Endothelial cell of umbilical vein (primary cell): ENCODE measurements at regions not wholly inside any gene's neighbourhood (a gene's known extent, or its start where the extent isn't known, plus 50 kb on each side); places are given as distances from the start of the nearest gene placed in this dataset.

Source experiments
- BruUV-seq: library from RNA; stranded (reverse); fragments of 400-500 nt; replicated peaks from 2 replicates; lab custom pipeline; 2021; lab: Mats Ljungman, UMichigan
- CTCF ChIA-PET: fragments of 300-600, 350-600 bp; sonication (Branson Sonifier 250); formaldehyde crosslinking; loops from one replicate; lab custom pipeline; 2021; ENCODE audit warnings: antibody characterized with exemption, inconsistent platforms; lab: Charles Lee
- POLR2A ChIA-PET: fragments of 300-600, 350-600 bp; sonication (Branson Sonifier 250); formaldehyde crosslinking; loops from one replicate; lab custom pipeline; 2021; ENCODE audit warnings: antibody characterized with exemption, inconsistent platforms; lab: Charles Lee
- DNase-seq: peaks from one replicate; pipeline ENCODE4 v3.0.0-alpha.2; 2011; ENCODE audit warnings: low read depth, low spot score
- FAIRE-seq: peaks from 2 replicates; lab custom pipeline; 2011; peaks lifted over from hg19 to GRCh38; lab: Jason Lieb, UNC
- H2AFZ ChIP-seq: 2 replicates; pipeline ENCODE4 v1.6.0; 2012; ENCODE audit warnings: low read depth, low read length, control low read depth, inconsistent platforms
- H3K27ac ChIP-seq: 2 replicates; pipeline ENCODE4 v1.5.1; 2011; ENCODE audit warnings: low read depth, mild to moderate bottlenecking, control low read depth, low read length, moderate library complexity; ENCODE audit not compliant: insufficient read depth
- H3K27me3 ChIP-seq, 2 experiments: 2 replicates each; pipeline versions ENCODE4 v1.6.0 to v1.6.1; 2011; ENCODE audit warnings: low read length in 2 of 2, mixed read lengths in 1 of 2; ENCODE audit not compliant: control insufficient read depth in 2 of 2, insufficient read depth in 2 of 2
- H3K36me3 ChIP-seq, 2 experiments: 2 replicates in 1 of 2; 3 replicates in 1 of 2; pipeline ENCODE4 v1.5.1; 2011; ENCODE audit warnings: low read length in 2 of 2, mild to moderate bottlenecking in 1 of 2, moderate library complexity in 1 of 2; ENCODE audit not compliant: control insufficient read depth in 2 of 2, insufficient read depth in 2 of 2; ENCODE audit errors: extremely low read depth in 1 of 2
- H3K4me1 ChIP-seq: 3 replicates; pipeline ENCODE4 v1.5.1; 2011; ENCODE audit warnings: mild to moderate bottlenecking, low read length; ENCODE audit not compliant: control insufficient read depth, insufficient read depth; ENCODE audit errors: extremely low read depth
- H3K4me2 ChIP-seq: 2 replicates; pipeline ENCODE4 v1.6.1; 2011; ENCODE audit warnings: low read length, control low read depth, mixed read lengths; ENCODE audit not compliant: insufficient read depth
- H3K4me3 ChIP-seq, 3 experiments: fragments of 200-600 bp in 1 of 3; sonication (generic), shearing (Covaris generic) in 1 of 3; replicated peaks in 1 of 3; 2 replicates each; pipeline ENCODE4 v1.5.1; 2011 to 2016; ENCODE audit warnings: control low read depth in 3 of 3, low read length in 3 of 3, mild to moderate bottlenecking in 2 of 3, inconsistent platforms in 1 of 3, low read depth in 1 of 3, moderate library complexity in 1 of 3; ENCODE audit not compliant: insufficient read depth in 1 of 3
- H3K79me2 ChIP-seq: 2 replicates; pipeline ENCODE4 v1.6.0; 2012; ENCODE audit warnings: low read length, inconsistent platforms; ENCODE audit not compliant: control insufficient read depth, insufficient read depth
- H3K9ac ChIP-seq: replicated peaks from 2 replicates; pipeline ENCODE3; 2011; ENCODE audit warnings: low read length, control low read depth; ENCODE audit not compliant: insufficient read depth; ENCODE audit errors: extremely low read depth
- H3K9me1 ChIP-seq: replicated peaks from 3 replicates; pipeline ENCODE4 v1.6.0; 2011; ENCODE audit warnings: mild to moderate bottlenecking, low read length; ENCODE audit not compliant: control insufficient read depth, insufficient read depth; ENCODE audit errors: extremely low read depth
- H3K9me3 ChIP-seq: replicated peaks from 2 replicates; pipeline ENCODE4 v1.5.1; 2012; ENCODE audit warnings: low read length, inconsistent platforms; ENCODE audit not compliant: control insufficient read depth, insufficient read depth
- H4K20me1 ChIP-seq: replicated peaks from 2 replicates; pipeline ENCODE3; 2011; ENCODE audit warnings: mild to moderate bottlenecking, low read length; ENCODE audit not compliant: control insufficient read depth, insufficient read depth; ENCODE audit errors: extremely low read depth
- CTCF ChIP-seq, 2 donors: IDR thresholded peaks; 1 replicate in 1 of 2; 2 replicates in 1 of 2; pipeline ENCODE4 v1.5.1; 2011; ENCODE audit warnings: low read length in 2 of 2, mild to moderate bottlenecking in 2 of 2, moderate library complexity in 2 of 2, control low read depth in 1 of 2, inconsistent platforms in 1 of 2, low read depth in 1 of 2; ENCODE audit not compliant: insufficient read depth in 1 of 2; ENCODE audit errors: extremely low read depth in 1 of 2
- EZH2 ChIP-seq: IDR thresholded peaks from 2 replicates; pipeline ENCODE4 v1.6.1; 2012; ENCODE audit warnings: borderline replicate concordance, low read depth, mild to moderate bottlenecking, moderate library complexity, low read length, inconsistent platforms; ENCODE audit not compliant: severe bottlenecking
- FOS ChIP-seq: IDR thresholded peaks from 2 replicates; pipeline ENCODE4 v1.6.1; 2011; ENCODE audit warnings: mild to moderate bottlenecking, low read length, moderate library complexity, borderline replicate concordance; ENCODE audit not compliant: insufficient read depth
- GATA2 ChIP-seq: IDR thresholded peaks from 2 replicates; pipeline ENCODE4 v1.7.0; 2011; ENCODE audit warnings: low read depth, mild to moderate bottlenecking, moderate library complexity, mixed read lengths, low read length; ENCODE audit not compliant: insufficient read length, insufficient read depth
- JUN ChIP-seq: IDR thresholded peaks from 2 replicates; pipeline ENCODE4 v1.6.1; 2011; ENCODE audit warnings: borderline replicate concordance, low read depth; ENCODE audit not compliant: insufficient read length, insufficient read depth
- MYC ChIP-seq: IDR thresholded peaks from one replicate; pipeline ENCODE4 v1.6.1; 2011; ENCODE audit warnings: mild to moderate bottlenecking, low read depth, low read length
- POLR2A ChIP-seq: IDR thresholded peaks from 2 replicates; pipeline ENCODE4 v1.6.1; 2012; ENCODE audit warnings: low read depth, mild to moderate bottlenecking, control low read depth, low read length
- POLR2AphosphoS5 ChIP-seq: IDR thresholded peaks from 2 replicates; pipeline ENCODE4 v1.6.1; 2012; ENCODE audit warnings: low read depth, mild to moderate bottlenecking, control low read depth, low read length, moderate library complexity; ENCODE audit not compliant: insufficient read depth
- dilution Hi-C: fragments of 300-500 bp; cut with MboI; formaldehyde crosslinking; loops from one replicate; pipeline ENCODE4 v1.15.0; 2019; ENCODE audit warnings: low sequenced_read_pairs; ENCODE audit not compliant: extremely low pct_ligation_motif_present
- intact Hi-C: fragments of 100-400 bp; cut with micrococcal nuclease; formaldehyde crosslinking; loops from one replicate; pipeline ENCODE4 v1.10.0; 2022

GRCh38 chr10:31656851-31657433 is 271.7 kb downstream of the ARHGAP12 start:
- intact Hi-C loops: no loop called here
- H3K4me1 ChIP-seq: no peaks in the 10 kb centered on the region
- no peak overlapping the region for H3K4me2 ChIP-seq
- no peaks in the 10 kb centered on the region for H3K27me3 ChIP-seq
- TF ChIP-seq CTCF (IDR thresholded peaks at IDR 0.05; ENCODE audit: extremely low read depth in 1 of 2, insufficient read depth in 1 of 2, low read depth in 1 of 2, low read length in 2 of 2) (no peak), MYC (no peak), POLR2AphosphoS5 (no peak), JUN (no peak)
- no peaks in the 10 kb centered on the region for H3K36me3 ChIP-seq
- DNase-seq (peak; percentile 58), FAIRE-seq (no peak)
- H2AFZ ChIP-seq: no peak overlapping the region
- no peak overlapping the region for H3K27ac ChIP-seq
- H3K9me1 ChIP-seq: no peaks in the 10 kb centered on the region
- ChIA-PET POLR2A (no interaction called here), CTCF (no interaction called here)
- no peaks in the 10 kb centered on the region for H3K79me2 ChIP-seq
- BruUV-seq: no TSS peak
- no peak overlapping the region for H3K9ac ChIP-seq
- dilution Hi-C loops: no loop called here
- H4K20me1 ChIP-seq: no peaks in the 10 kb centered on the region
- H3K4me3 ChIP-seq: no peak overlapping the region
- H3K9me3 ChIP-seq: no peaks in the 10 kb centered on the region

GRCh38 chr10:31652038-31652437 is 276.6 kb downstream of the ARHGAP12 start:
- no peak for TF ChIP-seq POLR2AphosphoS5
- no peak for TF ChIP-seq EZH2
- TF ChIP-seq FOS: no peak
- TF ChIP-seq POLR2A: no peak
- no peak for TF ChIP-seq GATA2
- no peak for TF ChIP-seq MYC
- no peak for TF ChIP-seq JUN
- no peak for TF ChIP-seq CTCF (IDR thresholded peaks at IDR 0.05; ENCODE audit: extremely low read depth in 1 of 2, insufficient read depth in 1 of 2, low read depth in 1 of 2, low read length in 2 of 2)
- no peaks in the 10 kb centered on the region for H3K36me3 ChIP-seq
- ChIA-PET POLR2A (no interaction called here), CTCF (interaction anchor here (1.2 kb wide), 1 partner anchor 14 kb away, joined by 4 read pairs; no protein-coding TSS in a partner anchor)
- H3K27me3 ChIP-seq: no peaks in the 10 kb centered on the region
- peaks cover 17% of the 10 kb centered on the region for H3K4me1 ChIP-seq
- no peak overlapping the region for H2AFZ ChIP-seq
- dilution Hi-C loops: no loop called here
- H4K20me1 ChIP-seq: no peaks in the 10 kb centered on the region
- no peak overlapping the region for H3K27ac ChIP-seq
- intact Hi-C loops: no loop called here
- H3K9ac ChIP-seq: no peak overlapping the region
- no peak overlapping the region for H3K4me2 ChIP-seq
- BruUV-seq: no TSS peak
- no peaks in the 10 kb centered on the region for H3K9me1 ChIP-seq
- no peaks in the 10 kb centered on the region for H3K79me2 ChIP-seq
- H3K4me3 ChIP-seq: no peak overlapping the region
- DNase-seq: no peak
- no peak for FAIRE-seq
- H3K9me3 ChIP-seq: no peaks in the 10 kb centered on the region
